Pancreas (tissue), 10 donors: ENCODE measurements at regions not wholly inside any gene's neighbourhood (a gene's known extent, or its start where the extent isn't known, plus 50 kb on each side); places are given as distances from the start of the nearest gene placed in this dataset.

Experiments used
- ATAC-seq, 4 donors: fragments of 200-7000 bp; cut with Tn5 transposase; one replicate each; pipeline versions ENCODE4 v1.8.0 to v1.9.1; 2020; ENCODE audit warnings: mild to moderate bottlenecking in 4 of 4, moderate library complexity in 4 of 4
- DNase-seq, 6 donors: peaks; one replicate each; pipeline ENCODE4 v3.0.0-alpha.2; 2020
- FAIRE-seq: peaks from 2 replicates; lab custom pipeline; 2012; peaks lifted over from hg19 to GRCh38; lab: Jason Lieb, UNC
- H3K27ac ChIP-seq, 4 donors: fragments of 200-600 bp; sonication (generic); 1 replicate in 3 of 4; 2 replicates in 1 of 4; pipeline versions ENCODE4 v1.5.0 to v1.8.0; 2020
- H3K27me3 ChIP-seq, 4 donors: fragments of 200-600 bp; one replicate each; pipeline ENCODE4 v1.8.0; 2021
- H3K36me3 ChIP-seq, 3 donors: fragments of 200-600 bp; sonication (generic) in 1 of 3; one replicate each; pipeline versions ENCODE4 v1.5.0 to v1.8.0; 2020 to 2021
- H3K4me1 ChIP-seq, 3 donors: fragments of 200-600 bp; one replicate each; pipeline ENCODE4 v1.8.0; 2021
- H3K4me3 ChIP-seq, 4 donors: fragments of 200-600 bp; sonication (generic) in 2 of 4; one replicate each; pipeline versions ENCODE4 v1.5.0 to v1.8.0; 2020 to 2021
- H3K9me3 ChIP-seq, 4 donors: fragments of 200-600 bp; one replicate each; pipeline ENCODE4 v1.8.0; 2021
- WGBS, 2 donors: extraction: QIAGEN DNeasy Blood & Tissue Kit; methylation state at CpG; one replicate each; pipeline ENCODE4 v1.1.7; 2013; 5-methylcytosine and 5-hydroxymethylcytosine counted together
- intact Hi-C, 3 donors: fragments of 100-400 bp; cut with DNase I; formaldehyde crosslinking; loops; one replicate each; pipeline versions ENCODE4 v1.11.1 to v1.14.2; 2022
- TF ChIP-seq, protein P1 (sequence below), 4 donors: fragments of 200-600 bp; sonication (generic) in 3 of 4; IDR thresholded peaks; one replicate each; pipeline versions ENCODE4 v1.5.0 to v1.8.0; 2021; ENCODE audit warnings: antibody characterized with exemption in 4 of 4
- donor health status: healthy with polysubstance abuse.
- donor health status: DM: no; HTN: no; CAD: no; lungs with moderate emphysema.
- donor health status: DM: no; HTN: no; CAD: no.
- donor health status: control.
- donor health status: control.
- donor health status: Bipolar disorder and iron deficiency.
- donor health status: DM: yes; HTN: yes; CAD: no.
- donor health status: DM: no; HTN: no; CAD: no.
- donor health status: DM: no; HTN: no; CAD: no.
- donor health status: DM: yes; HTN: yes; CAD: no.

DNA sequence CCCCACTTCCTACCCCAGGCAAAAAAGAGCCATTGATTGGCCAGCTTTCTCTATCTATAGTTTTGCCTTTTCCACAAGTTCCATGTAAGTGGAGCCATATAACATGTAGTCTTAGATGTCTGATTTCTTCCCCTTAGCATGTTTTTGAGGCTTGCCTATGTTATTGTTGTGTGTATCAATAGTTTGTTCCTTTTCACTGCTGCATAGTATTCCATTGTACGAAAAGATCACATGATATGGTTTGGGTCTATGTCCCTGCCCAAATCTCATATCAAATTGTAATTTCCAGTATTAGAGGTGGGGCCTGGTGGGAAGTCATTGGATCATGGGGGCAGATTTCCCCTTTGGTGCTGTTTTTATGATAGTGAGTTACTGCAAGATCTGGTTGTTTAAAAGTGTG, 93.6 kb upstream of the RFLNA start:
- no peak for DNase-seq
- 94 to 96% methylated on average over 1 of the region's 1 CpG for WGBS, 2 donors
- Histone ChIP-seq H3K27me3 (no peaks in the 10 kb centered on the region), H3K9me3 (no peaks in the 10 kb centered on the region), H3K36me3 (no peaks in the 10 kb centered on the region), H3K4me1 (no peaks in the 10 kb centered on the region), H3K4me3 (no peak overlapping the region), H3K27ac (no peak overlapping the region)
- TF ChIP-seq, protein P1, sequence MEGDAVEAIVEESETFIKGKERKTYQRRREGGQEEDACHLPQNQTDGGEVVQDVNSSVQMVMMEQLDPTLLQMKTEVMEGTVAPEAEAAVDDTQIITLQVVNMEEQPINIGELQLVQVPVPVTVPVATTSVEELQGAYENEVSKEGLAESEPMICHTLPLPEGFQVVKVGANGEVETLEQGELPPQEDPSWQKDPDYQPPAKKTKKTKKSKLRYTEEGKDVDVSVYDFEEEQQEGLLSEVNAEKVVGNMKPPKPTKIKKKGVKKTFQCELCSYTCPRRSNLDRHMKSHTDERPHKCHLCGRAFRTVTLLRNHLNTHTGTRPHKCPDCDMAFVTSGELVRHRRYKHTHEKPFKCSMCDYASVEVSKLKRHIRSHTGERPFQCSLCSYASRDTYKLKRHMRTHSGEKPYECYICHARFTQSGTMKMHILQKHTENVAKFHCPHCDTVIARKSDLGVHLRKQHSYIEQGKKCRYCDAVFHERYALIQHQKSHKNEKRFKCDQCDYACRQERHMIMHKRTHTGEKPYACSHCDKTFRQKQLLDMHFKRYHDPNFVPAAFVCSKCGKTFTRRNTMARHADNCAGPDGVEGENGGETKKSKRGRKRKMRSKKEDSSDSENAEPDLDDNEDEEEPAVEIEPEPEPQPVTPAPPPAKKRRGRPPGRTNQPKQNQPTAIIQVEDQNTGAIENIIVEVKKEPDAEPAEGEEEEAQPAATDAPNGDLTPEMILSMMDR (IDR thresholded peaks at IDR 0.05) = no peak
- intact Hi-C loops = no loop called here
- FAIRE-seq = no peak
- ATAC-seq = no peak

DNA sequence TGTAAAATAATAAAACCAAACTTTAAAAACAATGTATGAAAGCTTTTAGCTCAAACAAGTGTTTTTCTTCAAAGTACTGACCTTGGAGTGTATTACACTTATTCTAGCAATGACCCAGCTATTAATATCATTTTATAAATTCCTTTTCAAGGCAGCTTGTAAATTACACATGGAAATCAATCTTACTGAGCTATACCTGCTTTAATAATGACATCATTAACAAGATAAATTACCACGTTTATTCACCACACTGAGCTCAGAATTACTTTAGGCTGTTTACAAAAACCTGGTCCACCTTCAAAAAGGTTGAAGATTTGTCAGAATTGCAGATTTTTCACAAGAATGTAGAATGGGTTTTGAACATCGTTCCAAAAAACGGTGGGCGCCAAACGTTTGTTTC, 91.7 kb upstream of the RFLNA start:
- Histone ChIP-seq H3K9me3 (no peaks in the 10 kb centered on the region), H3K27ac (no peak overlapping the region), H3K36me3 (no peaks in the 10 kb centered on the region), H3K27me3 (no peaks in the 10 kb centered on the region), H3K4me1 (no peaks in the 10 kb centered on the region), H3K4me3 (no peak overlapping the region)
- WGBS, 2 donors = 20 to 24% methylated on average over 5 of the region's 5 CpGs
- no peak for ATAC-seq
- TF ChIP-seq, protein P1 (IDR thresholded peaks at IDR 0.05) = no peak
- no peak for DNase-seq
- FAIRE-seq = no peak
- intact Hi-C loops = no loop called here

DNA sequence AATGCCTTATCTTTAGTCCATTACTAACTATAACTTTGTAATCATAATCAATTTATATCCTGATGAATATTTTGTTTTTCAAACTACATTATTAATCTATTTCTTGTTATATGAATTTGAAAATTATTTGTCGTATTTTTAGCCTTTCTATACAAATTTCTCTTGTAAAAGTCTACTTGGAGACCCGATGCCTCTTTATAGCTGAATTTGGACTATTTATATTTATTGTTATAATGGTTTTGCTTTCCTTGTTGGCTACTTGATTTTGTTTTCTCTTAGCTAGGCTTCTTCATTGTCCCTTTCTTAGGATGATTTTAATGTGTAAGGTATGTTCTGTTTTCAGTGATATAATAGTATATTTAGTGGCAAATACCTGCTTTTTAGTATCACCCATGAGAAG, 89.5 kb upstream of the RFLNA start:
- ATAC-seq (no peak), FAIRE-seq (peak; percentile 23), DNase-seq (no peak)
- Histone ChIP-seq H3K9me3 (no peaks in the 10 kb centered on the region), H3K27ac (no peak overlapping the region), H3K4me3 (no peak overlapping the region), H3K36me3 (no peaks in the 10 kb centered on the region), H3K27me3 (no peaks in the 10 kb centered on the region), H3K4me1 (no peaks in the 10 kb centered on the region)
- intact Hi-C loops = no loop called here
- TF ChIP-seq, protein P1 (IDR thresholded peaks at IDR 0.05) = no peak
- 81 to 92% methylated on average over 2 of the region's 2 CpGs for WGBS, 2 donors

DNA sequence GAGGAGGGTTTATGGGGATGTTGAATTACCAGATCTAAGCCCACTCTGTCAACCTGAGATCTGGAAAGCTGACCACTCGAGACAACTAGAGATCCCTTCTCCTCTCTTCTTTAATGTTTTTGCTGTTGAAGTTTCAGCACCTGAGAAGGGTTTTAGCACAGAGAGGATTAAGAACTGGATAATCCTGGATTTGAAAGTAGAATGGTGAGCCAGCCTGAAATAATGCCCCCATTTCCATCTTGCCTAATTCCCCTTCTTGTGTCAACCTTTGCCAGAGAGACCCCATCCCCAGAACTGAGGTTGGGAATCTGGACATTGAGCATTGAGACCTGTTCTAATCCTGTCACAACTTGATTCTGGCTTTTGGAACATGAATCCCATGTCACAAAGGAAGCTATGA, 87.8 kb upstream of the RFLNA start:
- intact Hi-C loops = no loop called here
- no peak for DNase-seq
- no peaks in the 10 kb centered on the region for H3K9me3 ChIP-seq
- TF ChIP-seq, protein P1 (IDR thresholded peaks at IDR 0.05) = no peak
- H3K36me3 ChIP-seq = no peaks in the 10 kb centered on the region
- H3K27ac ChIP-seq = no peak overlapping the region
- no peak overlapping the region for H3K4me3 ChIP-seq
- no peak for FAIRE-seq
- ATAC-seq = no peak
- H3K4me1 ChIP-seq = no peaks in the 10 kb centered on the region
- no peaks in the 10 kb centered on the region for H3K27me3 ChIP-seq
- WGBS, 2 donors = 58% methylated on average over 1 of the region's 1 CpG

DNA sequence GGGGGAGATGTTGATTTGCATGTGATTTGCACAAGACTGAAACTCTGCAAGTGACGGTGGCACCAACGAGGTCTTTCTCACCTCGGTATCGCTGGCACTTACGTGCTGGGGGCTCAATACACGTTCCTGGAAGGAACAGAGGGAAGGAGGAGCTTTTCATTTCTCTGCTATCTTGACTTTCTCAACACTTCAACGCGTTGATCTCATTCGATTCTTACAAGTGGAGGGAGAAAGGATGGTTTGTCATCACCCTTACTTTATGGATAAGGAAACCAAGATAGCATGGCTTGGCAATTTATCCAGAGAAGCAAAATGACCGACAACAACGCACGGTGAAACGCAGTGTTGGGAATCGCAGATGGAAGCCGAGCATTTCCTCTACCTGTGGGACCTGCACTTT, 87.3 kb upstream of the RFLNA start:
- H3K4me3 ChIP-seq = no peak overlapping the region
- H3K27me3 ChIP-seq = no peaks in the 10 kb centered on the region
- ATAC-seq (no peak), FAIRE-seq (no peak), DNase-seq (no peak)
- H3K4me1 ChIP-seq = no peaks in the 10 kb centered on the region
- H3K9me3 ChIP-seq = no peaks in the 10 kb centered on the region
- TF ChIP-seq, protein P1 (IDR thresholded peaks at IDR 0.05) = no peak
- 77 to 80% methylated on average over 15 of the region's 15 CpGs for WGBS, 2 donors
- H3K27ac ChIP-seq = no peak overlapping the region
- intact Hi-C loops = no loop called here
- no peaks in the 10 kb centered on the region for H3K36me3 ChIP-seq
